ENCODE measurements at regions not wholly inside any gene's neighbourhood (a gene's known extent, or its start where the extent isn't known, plus 50 kb on each side); places are given as distances from the start of the nearest gene placed in this dataset.

DNA sequence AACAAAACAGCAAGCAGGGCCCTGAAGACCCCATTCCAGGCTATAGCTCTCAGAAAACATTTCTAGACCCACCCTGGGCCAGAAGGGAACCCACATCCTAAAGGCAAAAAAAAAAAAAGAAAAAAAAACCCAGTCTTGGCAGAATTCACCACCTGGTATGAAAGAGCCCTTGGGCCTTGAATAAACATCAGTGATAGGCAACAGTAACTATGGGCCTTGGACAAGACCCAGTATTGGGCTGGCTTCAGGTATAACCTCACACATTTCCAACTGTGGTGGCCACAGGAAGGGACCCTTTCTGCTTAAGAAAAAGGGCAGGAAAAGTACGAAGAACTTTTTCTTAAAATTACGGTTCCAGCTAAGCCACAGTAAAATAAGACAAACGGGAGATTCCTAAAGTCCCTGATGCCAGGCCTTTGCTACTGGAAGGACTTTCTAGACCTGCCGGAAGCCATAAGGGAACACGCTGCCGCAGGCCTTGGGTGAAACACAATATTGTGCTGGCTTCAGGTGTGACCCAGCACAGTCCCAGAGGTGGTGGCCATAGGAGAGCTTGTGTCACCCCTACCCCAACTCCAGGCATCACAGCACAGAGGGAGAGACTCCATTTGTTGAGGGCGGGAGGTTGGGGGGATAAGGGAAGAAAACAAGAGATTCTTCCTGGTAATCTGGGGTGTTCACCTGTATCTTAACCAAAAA, 505.2 kb upstream of the RGMB start:
- TF ChIP-seq CTCF (IDR thresholded peaks at IDR 0.05; ENCODE audit: insufficient read depth, missing control alignments): no peak
- DNase-seq (ENCODE audit: insufficient read length, low spot score) (no peak), FAIRE-seq (no peak)

DNA sequence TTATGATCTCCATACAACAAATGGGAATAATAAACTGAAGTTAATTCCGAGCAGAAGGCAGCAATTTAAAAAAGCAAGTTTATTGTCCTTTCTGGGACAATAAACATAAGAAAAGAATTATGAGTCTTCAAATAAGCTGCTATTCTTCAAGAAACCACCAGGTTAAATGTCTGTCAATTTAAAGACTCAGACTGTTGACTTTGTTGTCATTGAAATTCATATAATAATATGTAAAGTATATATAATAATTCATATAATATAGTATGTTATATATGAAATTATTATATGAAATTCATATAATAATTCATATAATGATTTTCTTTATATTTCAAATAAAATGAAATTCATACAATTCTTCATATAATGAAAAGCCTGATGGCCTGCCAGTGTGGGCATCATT, 497.5 kb upstream of the RGMB start:
- no peak for FAIRE-seq
- DNase-seq (ENCODE audit: insufficient read length, low spot score): no peak

GRCh38 chr5:98282521-98282920, 490.9 kb upstream of the RGMB start:
- DNase-seq (ENCODE audit: insufficient read length, low spot score): no peak
- FAIRE-seq: no peak
- no peak for TF ChIP-seq CTCF (IDR thresholded peaks at IDR 0.05; ENCODE audit: insufficient read depth, missing control alignments)

More for the DNA sequence above, 497.5 kb upstream of the RGMB start:
- no peak for TF ChIP-seq CTCF (IDR thresholded peaks at IDR 0.05; ENCODE audit: insufficient read depth, missing control alignments)

DNA sequence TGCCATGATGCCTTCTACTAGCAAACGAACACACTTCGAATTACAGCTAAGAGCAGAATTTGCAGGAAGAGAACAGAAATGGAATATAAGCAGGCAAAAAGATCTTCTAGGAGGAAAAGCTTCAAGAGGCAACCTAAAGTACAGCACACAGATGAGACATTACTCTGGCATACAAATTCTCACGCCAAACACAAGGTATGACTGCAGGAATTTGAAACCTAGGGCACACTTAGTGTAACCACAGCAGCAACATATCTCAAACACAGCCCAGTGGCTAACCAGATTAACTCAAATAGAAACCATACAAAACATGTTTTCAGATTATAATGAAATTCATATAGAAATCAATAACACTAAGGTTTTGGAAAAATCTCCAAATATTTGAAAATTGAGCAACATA, 481.0 kb upstream of the RGMB start:
- no peak for DNase-seq (ENCODE audit: insufficient read length, low spot score)
- no peak for TF ChIP-seq CTCF (IDR thresholded peaks at IDR 0.05; ENCODE audit: insufficient read depth, missing control alignments)

DNA sequence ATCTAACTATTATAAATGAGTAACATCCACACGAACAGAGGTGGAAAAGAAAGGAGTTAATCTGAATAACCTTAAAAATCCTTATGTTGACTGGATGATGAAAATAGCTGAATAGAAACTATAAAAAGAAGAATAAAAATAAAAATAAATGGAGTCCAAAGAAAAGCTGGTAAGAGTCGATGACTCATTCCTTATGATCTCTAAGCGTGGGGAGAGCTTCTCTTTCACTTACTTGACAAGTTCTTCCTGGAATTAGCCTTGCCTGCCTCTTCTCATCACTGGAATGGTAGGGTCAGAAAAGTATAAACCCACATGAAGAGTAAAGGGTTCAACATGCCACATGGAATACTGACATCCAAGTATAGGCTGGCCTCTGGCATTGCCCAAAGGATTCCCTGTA, 477.0 kb upstream of the RGMB start:
- FAIRE-seq (no peak), DNase-seq (ENCODE audit: insufficient read length, low spot score) (no peak)

More for the DNA sequence above, 481.0 kb upstream of the RGMB start:
- FAIRE-seq: no peak

GRCh38 chr5:98299435-98299834, 474.0 kb upstream of the RGMB start:
- DNase-seq (ENCODE audit: insufficient read length, low spot score) (no peak), FAIRE-seq (no peak)
- TF ChIP-seq CTCF (IDR thresholded peaks at IDR 0.05; ENCODE audit: insufficient read depth, missing control alignments): no peak

More for the DNA sequence above, 477.0 kb upstream of the RGMB start:
- no peak for TF ChIP-seq CTCF (IDR thresholded peaks at IDR 0.05; ENCODE audit: insufficient read depth, missing control alignments)

DNA sequence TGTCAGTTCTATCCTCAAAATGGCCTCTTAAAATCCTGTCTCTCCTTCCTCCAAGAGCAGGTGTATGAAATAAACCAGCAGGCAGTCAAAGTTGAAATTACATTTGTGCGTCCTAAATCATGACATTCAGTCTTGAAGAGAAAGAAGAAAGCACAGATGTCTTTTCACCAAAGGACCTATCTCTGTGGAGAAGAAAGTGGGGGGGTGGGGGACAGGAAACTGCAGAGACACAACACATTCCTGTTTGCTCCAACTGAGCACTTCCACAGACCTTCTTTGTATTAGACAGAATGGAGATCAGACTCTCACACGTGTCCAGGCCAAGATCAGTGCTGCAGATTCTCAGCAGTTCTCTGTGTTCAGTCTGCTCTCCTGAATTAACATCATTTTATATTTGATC, 471.9 kb upstream of the RGMB start:
- DNase-seq (ENCODE audit: insufficient read length, low spot score): no peak
- no peak for TF ChIP-seq CTCF (IDR thresholded peaks at IDR 0.05; ENCODE audit: insufficient read depth, missing control alignments)
- FAIRE-seq: no peak
